Keratinocyte (primary cell): ENCODE measurements at regions not wholly inside any gene's neighbourhood (a gene's known extent, or its start where the extent isn't known, plus 50 kb on each side); places are given as distances from the start of the nearest gene placed in this dataset.

Experiments used
- DNase-seq: peaks from one replicate; pipeline ENCODE4 v3.0.0-alpha.2; 2011; ENCODE audit warnings: low read depth, missing footprints, low spot score
- FAIRE-seq: peaks from 2 replicates; lab custom pipeline; 2011; peaks lifted over from hg19 to GRCh38; lab: Jason Lieb, UNC
- H2AFZ ChIP-seq: 2 replicates; pipeline ENCODE4 v1.6.0; 2012; ENCODE audit warnings: low read length, control low read depth, inconsistent platforms; ENCODE audit not compliant: control insufficient read depth
- H3K27ac ChIP-seq: 2 replicates; pipeline ENCODE4 v1.5.1; 2011; ENCODE audit warnings: low read length; ENCODE audit not compliant: control insufficient read depth, insufficient read depth
- H3K27me3 ChIP-seq: 3 replicates; pipeline ENCODE4 v1.6.0; 2011; ENCODE audit warnings: low read length; ENCODE audit not compliant: control insufficient read depth, insufficient read depth; ENCODE audit errors: extremely low read depth
- H3K36me3 ChIP-seq, 2 experiments: 2 replicates in 1 of 2; 3 replicates in 1 of 2; pipeline ENCODE4 v1.5.1; 2011; ENCODE audit warnings: low read length in 2 of 2, mild to moderate bottlenecking in 1 of 2; ENCODE audit not compliant: control insufficient read depth in 2 of 2, insufficient read depth in 2 of 2; ENCODE audit errors: extremely low read depth in 1 of 2
- H3K4me1 ChIP-seq: 3 replicates; pipeline ENCODE4 v1.5.1; 2011; ENCODE audit warnings: low read length; ENCODE audit not compliant: control insufficient read depth, insufficient read depth; ENCODE audit errors: extremely low read depth
- H3K4me2 ChIP-seq: 3 replicates; pipeline ENCODE4 v1.6.0; 2011; ENCODE audit warnings: low read depth, low read length; ENCODE audit not compliant: control insufficient read depth, insufficient read depth; ENCODE audit errors: extremely low read depth
- H3K4me3 ChIP-seq, 3 experiments: fragments of 200-600 bp in 1 of 3; sonication (generic) in 1 of 3; 2 replicates in 2 of 3; 3 replicates in 1 of 3; pipeline ENCODE4 v1.5.1; 2011 to 2016; ENCODE audit warnings: low read length in 3 of 3, mild to moderate bottlenecking in 3 of 3, control low read depth in 2 of 3, inconsistent platforms in 1 of 3, low read depth in 1 of 3, mixed read lengths in 1 of 3, mixed run types in 1 of 3, moderate library complexity in 1 of 3; ENCODE audit not compliant: control insufficient read depth in 2 of 3, insufficient read depth in 2 of 3; ENCODE audit errors: extremely low read depth in 1 of 3
- H3K79me2 ChIP-seq: 2 replicates; pipeline ENCODE4 v1.6.0; 2012; ENCODE audit warnings: low read length; ENCODE audit not compliant: control insufficient read depth, insufficient read depth
- H3K9ac ChIP-seq: 3 replicates; pipeline ENCODE4 v1.6.0; 2011; ENCODE audit warnings: low read length; ENCODE audit not compliant: control insufficient read depth, insufficient read depth; ENCODE audit errors: extremely low read depth
- H3K9me1 ChIP-seq: 3 replicates; pipeline ENCODE4 v1.6.0; 2011; ENCODE audit warnings: low read length; ENCODE audit not compliant: control insufficient read depth, insufficient read depth; ENCODE audit errors: extremely low read depth
- H3K9me3 ChIP-seq: 2 replicates; pipeline ENCODE4 v1.5.1; 2012; ENCODE audit warnings: low read depth, low read length; ENCODE audit not compliant: control insufficient read depth
- H4K20me1 ChIP-seq: 3 replicates; pipeline ENCODE4 v1.6.0; 2011; ENCODE audit warnings: low read length; ENCODE audit not compliant: control insufficient read depth, insufficient read depth; ENCODE audit errors: extremely low read depth
- EZH2 ChIP-seq: IDR thresholded peaks from one replicate; pipeline ENCODE4 v1.6.1; 2012; ENCODE audit warnings: inconsistent platforms, mild to moderate bottlenecking, low read length, moderate library complexity
- dilution Hi-C: fragments of 300-500 bp; cut with MboI; formaldehyde crosslinking; loops from one replicate; pipeline ENCODE4 v1.7.0; 2020; ENCODE audit warnings: low sequenced_read_pairs; ENCODE audit not compliant: extremely low pct_ligation_motif_present
- TF ChIP-seq, protein P1 (sequence below), 3 experiments: IDR thresholded peaks in 1 of 3; conservative IDR thresholded peaks in 1 of 3; optimal IDR thresholded peaks in 1 of 3; 2 replicates in 2 of 3; 3 replicates in 1 of 3; pipeline versions ENCODE3 to v1.5.1; 2011; ENCODE audit warnings: low read length in 3 of 3, mild to moderate bottlenecking in 3 of 3, moderate library complexity in 2 of 3, control low read depth in 1 of 3, inconsistent platforms in 1 of 3; ENCODE audit not compliant: insufficient read depth in 2 of 3; ENCODE audit errors: extremely low read depth in 1 of 3

DNA sequence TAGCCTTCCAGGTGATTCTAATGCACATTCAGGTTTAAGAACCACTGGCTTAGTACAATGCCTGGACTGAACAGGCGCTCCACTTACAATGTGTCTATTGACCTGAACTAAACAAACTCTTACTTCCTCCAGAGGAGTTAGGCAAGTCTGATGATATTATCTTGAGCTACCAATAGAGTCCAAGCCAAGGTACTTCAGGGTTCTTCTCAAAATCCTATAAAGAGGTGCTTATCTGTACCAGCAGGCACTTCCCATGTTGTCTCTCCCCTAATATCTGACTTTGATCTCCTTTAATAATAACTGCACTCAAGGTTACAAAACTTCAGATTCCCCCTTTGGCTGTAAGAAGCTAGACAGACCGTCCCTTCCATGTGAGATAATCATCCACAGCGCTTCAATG, 157.0 kb upstream of the SVIL start:
- Histone ChIP-seq H3K9me1 (no peaks in the 10 kb centered on the region), H3K27me3 (no peaks in the 10 kb centered on the region), H3K36me3 (no peaks in the 10 kb centered on the region), H4K20me1 (no peaks in the 10 kb centered on the region), H3K4me3 (no peak overlapping the region), H3K9me3 (no peaks in the 10 kb centered on the region), H3K9ac (no peak overlapping the region), H3K4me2 (no peak overlapping the region), H3K79me2 (no peaks in the 10 kb centered on the region), H3K4me1 (peaks cover 6% of the 10 kb centered on the region), H3K27ac (no peak overlapping the region), H2AFZ (no peak overlapping the region)
- dilution Hi-C loops: no loop called here
- FAIRE-seq (no peak), DNase-seq (no peak)
- TF ChIP-seq, protein P1, sequence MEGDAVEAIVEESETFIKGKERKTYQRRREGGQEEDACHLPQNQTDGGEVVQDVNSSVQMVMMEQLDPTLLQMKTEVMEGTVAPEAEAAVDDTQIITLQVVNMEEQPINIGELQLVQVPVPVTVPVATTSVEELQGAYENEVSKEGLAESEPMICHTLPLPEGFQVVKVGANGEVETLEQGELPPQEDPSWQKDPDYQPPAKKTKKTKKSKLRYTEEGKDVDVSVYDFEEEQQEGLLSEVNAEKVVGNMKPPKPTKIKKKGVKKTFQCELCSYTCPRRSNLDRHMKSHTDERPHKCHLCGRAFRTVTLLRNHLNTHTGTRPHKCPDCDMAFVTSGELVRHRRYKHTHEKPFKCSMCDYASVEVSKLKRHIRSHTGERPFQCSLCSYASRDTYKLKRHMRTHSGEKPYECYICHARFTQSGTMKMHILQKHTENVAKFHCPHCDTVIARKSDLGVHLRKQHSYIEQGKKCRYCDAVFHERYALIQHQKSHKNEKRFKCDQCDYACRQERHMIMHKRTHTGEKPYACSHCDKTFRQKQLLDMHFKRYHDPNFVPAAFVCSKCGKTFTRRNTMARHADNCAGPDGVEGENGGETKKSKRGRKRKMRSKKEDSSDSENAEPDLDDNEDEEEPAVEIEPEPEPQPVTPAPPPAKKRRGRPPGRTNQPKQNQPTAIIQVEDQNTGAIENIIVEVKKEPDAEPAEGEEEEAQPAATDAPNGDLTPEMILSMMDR (optimal IDR thresholded peaks at IDR 0.05 in 1 of 3, IDR thresholded peaks at IDR 0.05 in 1 of 3, conservative IDR thresholded peaks at IDR 0.05 in 1 of 3; ENCODE audit: extremely low read depth in 1 of 3, insufficient read depth in 2 of 3, low read length in 3 of 3): no peak
- TF ChIP-seq EZH2: no peak

DNA sequence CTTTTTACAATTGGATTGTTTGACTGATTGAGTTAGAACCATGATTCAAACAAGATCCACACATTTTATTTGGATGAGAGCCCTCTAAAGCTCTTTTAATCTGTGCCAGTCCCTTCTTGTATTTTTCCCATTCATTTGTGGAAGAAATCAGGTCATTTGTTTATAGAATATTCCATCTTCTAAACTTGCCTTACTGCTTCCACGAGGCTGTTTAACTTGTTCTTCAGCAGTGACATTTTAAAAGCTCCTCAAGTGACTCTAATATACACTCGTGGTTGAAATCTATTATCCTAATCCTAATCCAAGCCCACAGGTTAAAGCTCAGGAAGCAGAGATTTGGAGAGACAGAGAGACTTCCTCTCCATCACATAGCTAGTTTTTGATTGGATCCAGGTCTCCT, 155.4 kb upstream of the SVIL start:
- Histone ChIP-seq H4K20me1 (no peaks in the 10 kb centered on the region), H3K4me3 (no peak overlapping the region), H3K9ac (no peak overlapping the region), H3K79me2 (no peaks in the 10 kb centered on the region), H3K4me1 (no peaks in the 10 kb centered on the region), H3K4me2 (no peak overlapping the region), H3K27me3 (no peaks in the 10 kb centered on the region), H3K27ac (no peak overlapping the region), H2AFZ (no peak overlapping the region), H3K36me3 (no peaks in the 10 kb centered on the region), H3K9me1 (no peaks in the 10 kb centered on the region), H3K9me3 (no peaks in the 10 kb centered on the region)
- TF ChIP-seq EZH2: no peak
- TF ChIP-seq, protein P1 (optimal IDR thresholded peaks at IDR 0.05 in 1 of 3, IDR thresholded peaks at IDR 0.05 in 1 of 3, conservative IDR thresholded peaks at IDR 0.05 in 1 of 3; ENCODE audit: extremely low read depth in 1 of 3, insufficient read depth in 2 of 3, low read length in 3 of 3): no peak
- DNase-seq (no peak), FAIRE-seq (no peak)
- dilution Hi-C loops: no loop called here
